Stomach (tissue), 4 donors: ENCODE measurements at regions not wholly inside any gene's neighbourhood (a gene's known extent, or its start where the extent isn't known, plus 50 kb on each side); places are given as distances from the start of the nearest gene placed in this dataset.

Experiments used
- EP300 ChIP-seq: sonication (generic); formaldehyde crosslinking; IDR thresholded peaks from one replicate; pipeline ENCODE4 v1.6.1; 2017; ENCODE audit warnings: antibody characterized with exemption
- POLR2AphosphoS5 ChIP-seq, 3 donors: sonication (generic); formaldehyde crosslinking; IDR thresholded peaks; one replicate each; pipeline ENCODE4 v1.6.1; 2016; ENCODE audit warnings: antibody characterized with exemption in 3 of 3
- TF ChIP-seq, protein P1 (sequence below), 7 experiments: fragments of 450-650 bp in 4 of 7; fragments of 200-600 bp in 3 of 7; sonication (generic) in 3 of 7; IDR thresholded peaks; one replicate each; pipeline ENCODE4 v1.5.1; 2016 to 2019; ENCODE audit warnings: antibody characterized with exemption in 7 of 7, control low read depth in 2 of 7, mild to moderate bottlenecking in 1 of 7

- no peak for TF ChIP-seq EP300
- TF ChIP-seq, protein P1, sequence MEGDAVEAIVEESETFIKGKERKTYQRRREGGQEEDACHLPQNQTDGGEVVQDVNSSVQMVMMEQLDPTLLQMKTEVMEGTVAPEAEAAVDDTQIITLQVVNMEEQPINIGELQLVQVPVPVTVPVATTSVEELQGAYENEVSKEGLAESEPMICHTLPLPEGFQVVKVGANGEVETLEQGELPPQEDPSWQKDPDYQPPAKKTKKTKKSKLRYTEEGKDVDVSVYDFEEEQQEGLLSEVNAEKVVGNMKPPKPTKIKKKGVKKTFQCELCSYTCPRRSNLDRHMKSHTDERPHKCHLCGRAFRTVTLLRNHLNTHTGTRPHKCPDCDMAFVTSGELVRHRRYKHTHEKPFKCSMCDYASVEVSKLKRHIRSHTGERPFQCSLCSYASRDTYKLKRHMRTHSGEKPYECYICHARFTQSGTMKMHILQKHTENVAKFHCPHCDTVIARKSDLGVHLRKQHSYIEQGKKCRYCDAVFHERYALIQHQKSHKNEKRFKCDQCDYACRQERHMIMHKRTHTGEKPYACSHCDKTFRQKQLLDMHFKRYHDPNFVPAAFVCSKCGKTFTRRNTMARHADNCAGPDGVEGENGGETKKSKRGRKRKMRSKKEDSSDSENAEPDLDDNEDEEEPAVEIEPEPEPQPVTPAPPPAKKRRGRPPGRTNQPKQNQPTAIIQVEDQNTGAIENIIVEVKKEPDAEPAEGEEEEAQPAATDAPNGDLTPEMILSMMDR (IDR thresholded peaks at IDR 0.05): no peak
- no peak for TF ChIP-seq POLR2AphosphoS5 (IDR thresholded peaks at IDR 0.05)
Observed at GRCh38 chr11:127598476-127598875, 597.9 kb upstream of the KIRREL3 start.
